HepG2 (cell line): ENCODE measurements at regions not wholly inside any gene's neighbourhood (a gene's known extent, or its start where the extent isn't known, plus 50 kb on each side); places are given as distances from the start of the nearest gene placed in this dataset.

Experiments used
- ATAC-seq: fragments of 200-7000 bp; cut with Tn5 transposase; 3 replicates; pipeline ENCODE4 v1.9.1; 2020; ENCODE audit warnings: mild to moderate bottlenecking, moderate library complexity
- BruUV-seq: library from RNA; stranded (reverse); fragments of 400-500 nt; replicated peaks from 2 replicates; lab custom pipeline; 2021; lab: Mats Ljungman, UMichigan
- CTCF ChIA-PET: fragments of 300-600 bp; formaldehyde crosslinking; extraction: SDS; loops from one replicate; lab custom pipeline; 2021; ENCODE audit warnings: low total read pairs, inconsistent platforms, low intra/inter-chr PET ratio; lab: Yijun Ruan, JAX
- POLR2A ChIA-PET: fragments of 350-600 bp; sonication (Branson Sonifier 250); formaldehyde crosslinking; loops from one replicate; lab custom pipeline; 2020; ENCODE audit warnings: antibody characterized with exemption, inconsistent platforms; lab: Yijun Ruan, JAX
- DNase-seq: peaks from one replicate; pipeline ENCODE4 v3.0.0-alpha.2; 2015; ENCODE audit warnings: low spot score
- FAIRE-seq: peaks from 3 replicates; lab custom pipeline; 2011; peaks lifted over from hg19 to GRCh38; lab: Jason Lieb, UNC
- H2AFZ ChIP-seq: one replicate; pipeline ENCODE4 v1.6.1; 2011; ENCODE audit warnings: low read length, inconsistent platforms
- H3K27ac ChIP-seq: fragments of 300-600 bp; 3 replicates; pipeline ENCODE4 v1.8.0; 2011; ENCODE audit warnings: mixed run types, mild to moderate bottlenecking, mixed read lengths, low read length, inconsistent platforms; ENCODE audit not compliant: insufficient read depth; ENCODE audit errors: extremely low read length
- H3K27me3 ChIP-seq, 2 experiments: fragments of 200-600 bp in 1 of 2; 2 replicates in 1 of 2; 3 replicates in 1 of 2; pipeline versions ENCODE4 v1.6.0 to v1.8.0; 2011; ENCODE audit warnings: low read length in 2 of 2, mild to moderate bottlenecking in 2 of 2, moderate library complexity in 2 of 2, inconsistent platforms in 1 of 2; ENCODE audit not compliant: insufficient read depth in 2 of 2, control insufficient read depth in 1 of 2
- H3K36me3 ChIP-seq, 2 experiments: fragments of 200-600 bp in 1 of 2; replicated peaks in 1 of 2; 2 replicates in 1 of 2; 3 replicates in 1 of 2; pipeline versions ENCODE4 v1.5.1 to v1.8.0; 2011; ENCODE audit warnings: low read length in 2 of 2, inconsistent platforms in 1 of 2; ENCODE audit not compliant: insufficient read depth in 2 of 2, control insufficient read depth in 1 of 2
- H3K4me1 ChIP-seq: 2 replicates; pipeline ENCODE4 v1.5.1; 2012; ENCODE audit warnings: low read length, inconsistent platforms; ENCODE audit not compliant: insufficient read depth
- H3K4me2 ChIP-seq: 2 replicates; pipeline ENCODE4 v1.6.0; 2011; ENCODE audit warnings: low read depth, low read length, inconsistent platforms
- H3K4me3 ChIP-seq, 3 experiments: fragments of 200-600 bp in 1 of 3; sonication (generic), shearing (Covaris generic) in 1 of 3; replicated peaks in 1 of 3; 2 replicates each; pipeline ENCODE4 v1.5.1; 2011 to 2016; ENCODE audit warnings: low read length in 3 of 3, inconsistent platforms in 2 of 3, low read depth in 2 of 3, mild to moderate bottlenecking in 2 of 3, control low read depth in 1 of 3, mixed read lengths in 1 of 3; ENCODE audit not compliant: insufficient read depth in 1 of 3
- H3K79me2 ChIP-seq: one replicate; pipeline ENCODE4 v1.6.1; 2011; ENCODE audit warnings: low read length, inconsistent platforms; ENCODE audit not compliant: insufficient read depth
- H3K9ac ChIP-seq: 2 replicates; pipeline ENCODE4 v1.6.0; 2011; ENCODE audit warnings: mild to moderate bottlenecking, low read depth, low read length, inconsistent platforms; ENCODE audit not compliant: insufficient read depth
- H3K9me3 ChIP-seq: 2 replicates; pipeline ENCODE4 v1.5.1; 2012; ENCODE audit warnings: mild to moderate bottlenecking, low read length
- H4K20me1 ChIP-seq: 2 replicates; pipeline ENCODE4 v1.6.0; 2011; ENCODE audit warnings: inconsistent platforms, mild to moderate bottlenecking, low read length, moderate library complexity; ENCODE audit not compliant: insufficient read depth
- ASH2L ChIP-seq: fragments of 300-600, 200-600 bp; sonication (generic); IDR thresholded peaks from 2 replicates; pipeline ENCODE4 v1.7.0; 2017; ENCODE audit warnings: low read depth, mild to moderate bottlenecking, moderate library complexity, mixed read lengths, low read length; ENCODE audit not compliant: insufficient read length
- MAFF ChIP-seq: IDR thresholded peaks from 2 replicates; pipeline ENCODE4 v1.6.1; 2011; ENCODE audit warnings: low read depth, low read length, improper control_type of control experiment
- MAFK ChIP-seq, 2 experiments: IDR thresholded peaks in 1 of 2; conservative IDR thresholded peaks in 1 of 2; 2 replicates each; pipeline ENCODE4 v1.6.1; 2011; ENCODE audit warnings: improper control_type of control experiment in 2 of 2, low read length in 2 of 2
- TBP ChIP-seq: sonication (generic); formaldehyde crosslinking; IDR thresholded peaks from 2 replicates; pipeline ENCODE4 v1.5.0; 2020; ENCODE audit warnings: missing genetic modification reagents
- ZFP82 ChIP-seq: sonication (generic); formaldehyde crosslinking; IDR thresholded peaks from 2 replicates; pipeline ENCODE4 v1.5.1; 2020; ENCODE audit warnings: mild to moderate bottlenecking, missing genetic modification reagents, borderline replicate concordance
- ZNF550 ChIP-seq: sonication (generic); formaldehyde crosslinking; IDR thresholded peaks from 2 replicates; pipeline ENCODE4 v1.4.0; 2020; ENCODE audit warnings: mild to moderate bottlenecking, missing genetic modification reagents, borderline replicate concordance
- WGBS: methylation state at CpG from one replicate; pipeline ENCODE4 v1.1.6; 2017; ENCODE audit warnings: low lambda C conversion rate; 5-methylcytosine and 5-hydroxymethylcytosine counted together
- in situ Hi-C: cut with HindIII; loops from 2 replicates; pipeline ENCODE4 v1.10.0; 2017; ENCODE audit warnings: low pct_unique_long_range_greater_than_20kb; ENCODE audit not compliant: extremely low pct_ligation_motif_present
- intact Hi-C: fragments of 100-400 bp; cut with micrococcal nuclease; formaldehyde crosslinking; loops from one replicate; pipeline ENCODE4 v1.10.0; 2022; ENCODE audit not compliant: unreplicated experiment
- TF ChIP-seq, protein P1 (sequence below): IDR thresholded peaks from 2 replicates; pipeline ENCODE4 v1.6.1; 2016; ENCODE audit warnings: mild to moderate bottlenecking
- TF ChIP-seq, protein P2 (sequence below): sonication (generic); formaldehyde crosslinking; IDR thresholded peaks from 2 replicates; pipeline ENCODE4 v1.8.1; 2023; ENCODE audit warnings: missing genetic modification reagents, inconsistent platforms, borderline replicate concordance

DNA sequence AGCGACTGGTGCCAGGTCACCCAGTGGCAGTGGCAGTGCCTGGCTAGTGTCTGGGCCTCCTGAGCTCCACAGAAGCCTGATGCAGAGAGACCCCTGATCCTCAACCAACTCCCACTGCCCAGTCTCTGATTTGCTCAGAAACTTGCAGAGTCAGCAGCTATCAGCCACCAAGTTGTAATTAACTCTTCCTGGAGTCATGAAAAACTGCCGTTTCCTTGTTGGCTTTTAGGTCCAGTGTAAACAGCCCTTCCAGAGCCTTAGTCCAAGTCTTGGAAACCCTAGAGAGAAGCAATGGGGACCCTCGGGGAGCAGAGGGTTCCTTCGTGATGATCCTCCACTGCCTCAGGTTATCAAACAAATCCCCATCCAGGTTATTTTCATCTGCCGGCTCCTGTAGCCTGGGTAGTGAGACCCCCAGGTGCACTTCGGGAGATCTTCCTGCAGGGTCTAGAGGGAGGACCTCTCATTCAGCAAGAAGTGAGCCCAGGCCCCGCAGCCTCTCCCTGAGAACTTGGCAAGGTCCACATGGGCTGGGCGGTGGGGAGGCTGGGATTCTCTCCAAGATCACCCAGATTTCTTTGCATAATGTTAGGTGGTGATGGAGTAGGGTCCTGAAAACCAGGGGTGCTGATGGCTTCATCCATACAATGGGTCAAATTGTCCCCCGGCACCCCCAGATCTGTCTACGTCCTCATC, 137.7 kb upstream of the HDAC4 start:
- FAIRE-seq: no peak
- no peak for DNase-seq
- H2AFZ ChIP-seq: no peak overlapping the region
- CTCF ChIA-PET: no interaction called here
- no peak for ATAC-seq
- no peak overlapping the region for H3K4me2 ChIP-seq
- TF ChIP-seq ZFP82 (CRISPR knock-in tag): no peak
- peak; percentile 90 to 91 for TF ChIP-seq MAFK (conservative IDR thresholded peaks at IDR 0.05 in 1 of 2, IDR thresholded peaks at IDR 0.05 in 1 of 2; ENCODE audit: low read length in 2 of 2)
- TF ChIP-seq, protein P1, sequence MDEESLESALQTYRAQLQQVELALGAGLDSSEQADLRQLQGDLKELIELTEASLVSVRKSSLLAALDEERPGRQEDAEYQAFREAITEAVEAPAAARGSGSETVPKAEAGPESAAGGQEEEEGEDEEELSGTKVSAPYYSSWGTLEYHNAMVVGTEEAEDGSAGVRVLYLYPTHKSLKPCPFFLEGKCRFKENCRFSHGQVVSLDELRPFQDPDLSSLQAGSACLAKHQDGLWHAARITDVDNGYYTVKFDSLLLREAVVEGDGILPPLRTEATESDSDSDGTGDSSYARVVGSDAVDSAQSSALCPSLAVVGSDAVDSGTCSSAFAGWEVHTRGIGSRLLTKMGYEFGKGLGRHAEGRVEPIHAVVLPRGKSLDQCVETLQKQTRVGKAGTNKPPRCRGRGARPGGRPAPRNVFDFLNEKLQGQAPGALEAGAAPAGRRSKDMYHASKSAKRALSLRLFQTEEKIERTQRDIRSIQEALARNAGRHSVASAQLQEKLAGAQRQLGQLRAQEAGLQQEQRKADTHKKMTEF: no peak
- peak; percentile 84 for TF ChIP-seq MAFF
- no peak for TF ChIP-seq ZNF550 (CRISPR knock-in tag)
- TF ChIP-seq ASH2L: no peak
- TF ChIP-seq, protein P2, sequence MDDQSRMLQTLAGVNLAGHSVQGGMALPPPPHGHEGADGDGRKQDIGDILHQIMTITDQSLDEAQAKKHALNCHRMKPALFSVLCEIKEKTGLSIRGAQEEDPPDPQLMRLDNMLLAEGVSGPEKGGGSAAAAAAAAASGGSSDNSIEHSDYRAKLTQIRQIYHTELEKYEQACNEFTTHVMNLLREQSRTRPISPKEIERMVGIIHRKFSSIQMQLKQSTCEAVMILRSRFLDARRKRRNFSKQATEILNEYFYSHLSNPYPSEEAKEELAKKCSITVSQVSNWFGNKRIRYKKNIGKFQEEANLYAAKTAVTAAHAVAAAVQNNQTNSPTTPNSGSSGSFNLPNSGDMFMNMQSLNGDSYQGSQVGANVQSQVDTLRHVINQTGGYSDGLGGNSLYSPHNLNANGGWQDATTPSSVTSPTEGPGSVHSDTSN (CRISPR knock-in tag): no peak
- no peak for TF ChIP-seq TBP (CRISPR knock-in tag)
- TF ChIP-seq, all 625 proteins: peak for 2
- H3K4me3 ChIP-seq: no peak overlapping the region
- intact Hi-C loops: no loop called here
- peaks cover 2 to 45% of the 10 kb centered on the region in 2 experiments for H3K27me3 ChIP-seq
- H3K79me2 ChIP-seq: no peaks in the 10 kb centered on the region
- no peaks in the 10 kb centered on the region; the same call in 1 of the 2 replicates for H3K9me3 ChIP-seq
- no peak overlapping the region for H3K27ac ChIP-seq
- H3K4me1 ChIP-seq: no peaks in the 10 kb centered on the region
- no peaks in the 10 kb centered on the region for H4K20me1 ChIP-seq
- no peaks in the 10 kb centered on the region for H3K36me3 ChIP-seq
- WGBS: 47% methylated on average over 10 of the region's 10 CpGs
- POLR2A ChIA-PET: no interaction called here
- in situ Hi-C loops: no loop called here
- no peak overlapping the region for H3K9ac ChIP-seq
- BruUV-seq: no TSS peak
